Lung (tissue), 11 donors: ENCODE measurements at regions not wholly inside any gene's neighbourhood (a gene's known extent, or its start where the extent isn't known, plus 50 kb on each side); places are given as distances from the start of the nearest gene placed in this dataset.

Source experiments
- ATAC-seq: fragments of 200-7000 bp; cut with Tn5 transposase; one replicate; pipeline ENCODE4 v1.9.1; 2020; ENCODE audit warnings: moderate number of reproducible peaks; ENCODE audit not compliant: insufficient read depth, low FRiP score
- DNase-seq, 3 donors: peaks; one replicate each; pipeline ENCODE4 v3.0.0-alpha.2; 2013 to 2017
- H3K27ac ChIP-seq, 2 donors: one replicate each; pipeline ENCODE4 v1.5.1; 2013; ENCODE audit warnings: mild to moderate bottlenecking in 2 of 2, moderate library complexity in 2 of 2, control low read depth in 1 of 2, inconsistent platforms in 1 of 2, low read depth in 1 of 2, low read length in 1 of 2
- H3K27me3 ChIP-seq, 3 donors: one replicate each; pipeline ENCODE4 v1.5.1; 2013; ENCODE audit warnings: low read length in 2 of 3; ENCODE audit not compliant: control insufficient read depth in 3 of 3, insufficient read depth in 3 of 3
- H3K36me3 ChIP-seq, 4 donors: one replicate each; pipeline ENCODE4 v1.5.1; 2013; ENCODE audit warnings: low read length in 4 of 4, mild to moderate bottlenecking in 1 of 4, moderate library complexity in 1 of 4; ENCODE audit not compliant: control insufficient read depth in 4 of 4, insufficient read depth in 4 of 4
- H3K4me1 ChIP-seq, 5 donors: one replicate each; pipeline ENCODE4 v1.5.1; 2013; ENCODE audit warnings: low read length in 5 of 5, mild to moderate bottlenecking in 2 of 5, moderate library complexity in 1 of 5; ENCODE audit not compliant: control insufficient read depth in 5 of 5, insufficient read depth in 5 of 5
- H3K4me3 ChIP-seq: one replicate; pipeline ENCODE4 v1.5.1; 2013; ENCODE audit warnings: mild to moderate bottlenecking, control low read depth, moderate library complexity
- H3K9ac ChIP-seq, 2 donors: one replicate each; pipeline ENCODE4 v1.5.1; 2013; ENCODE audit warnings: low read length in 2 of 2, control low read depth in 1 of 2; ENCODE audit not compliant: insufficient read depth in 1 of 2
- H3K9me3 ChIP-seq, 4 donors: one replicate each; pipeline ENCODE4 v1.5.1; 2013; ENCODE audit warnings: low read length in 3 of 4, mild to moderate bottlenecking in 1 of 4, moderate library complexity in 1 of 4; ENCODE audit not compliant: control insufficient read depth in 4 of 4, insufficient read depth in 3 of 4
- CTCF ChIP-seq: IDR thresholded peaks from 2 replicates; pipeline ENCODE4 v1.5.1; 2012; ENCODE audit warnings: mild to moderate bottlenecking; ENCODE audit errors: control extremely low read depth, extremely low read depth
- WGBS, 2 donors: extraction: QIAGEN DNeasy Blood & Tissue Kit; methylation state at CpG; one replicate each; pipeline ENCODE4 v1.1.7; 2013; 5-methylcytosine and 5-hydroxymethylcytosine counted together
- donor health status: control.
- donor health status: control.
- donor health status: Bipolar disorder and iron deficiency.
- donor health status: healthy.
- donor health status: DM: yes; HTN: yes; CAD: no.

DNA sequence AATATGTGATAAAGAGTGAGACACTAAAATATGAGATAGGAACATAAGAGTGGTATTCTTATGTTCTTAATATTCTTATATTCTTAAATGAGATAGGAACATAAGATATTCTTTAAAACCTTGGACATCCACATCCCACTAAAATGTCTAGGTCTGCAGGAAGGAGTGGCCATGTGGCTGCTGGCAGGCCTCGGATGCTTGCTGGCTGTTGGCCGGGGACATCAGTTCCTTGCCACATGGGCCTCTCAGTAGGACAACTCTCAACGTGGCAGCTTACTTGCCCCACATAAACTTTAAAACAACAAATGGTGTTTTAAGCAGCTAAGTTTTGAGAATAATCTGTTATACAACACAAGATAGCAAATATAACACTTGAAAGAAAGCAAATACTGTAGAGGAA, 240.1 kb downstream of the CASP12 start:
- DNase-seq, result no peak
- ATAC-seq, result no peak
- H3K4me3 ChIP-seq, result no peak overlapping the region
- no peak for TF ChIP-seq CTCF
- WGBS, 2 donors, result 76 to 88% methylated on average over 3 of the region's 3 CpGs
- no peaks in the 10 kb centered on the region for H3K9me3 ChIP-seq
- H3K4me1 ChIP-seq, result peaks cover 0 to 4% (median 0%) of the 10 kb centered on the region in 5 donors
- no peaks in the 10 kb centered on the region for H3K27me3 ChIP-seq
- H3K9ac ChIP-seq, result no peak overlapping the region
- no peaks in the 10 kb centered on the region for H3K36me3 ChIP-seq
- no peak overlapping the region for H3K27ac ChIP-seq

DNA sequence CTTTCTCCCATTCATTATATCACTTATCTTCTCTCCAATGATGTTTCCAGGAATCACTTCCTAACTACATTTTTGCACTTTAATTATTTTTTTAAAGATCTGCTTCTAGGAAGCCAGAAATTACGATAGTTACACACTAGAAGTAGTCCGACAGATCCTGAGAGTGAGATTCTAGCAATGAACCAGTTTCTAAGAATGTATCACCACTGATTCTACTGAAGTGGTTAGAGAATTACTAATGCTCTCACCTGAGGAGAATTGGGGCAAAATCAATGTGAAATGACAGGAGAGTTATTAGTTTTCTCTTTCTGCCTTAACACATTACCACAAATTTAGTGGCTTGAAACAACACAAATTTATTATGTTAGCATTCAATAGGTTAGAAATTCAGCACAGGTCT, 241.2 kb downstream of the CASP12 start:
- 90 to 95% methylated on average over 2 of the region's 2 CpGs for WGBS, 2 donors
- no peak overlapping the region for H3K4me3 ChIP-seq
- no peak overlapping the region for H3K27ac ChIP-seq
- H3K36me3 ChIP-seq, result no peaks in the 10 kb centered on the region
- no peaks in the 10 kb centered on the region for H3K9me3 ChIP-seq
- no peak overlapping the region for H3K9ac ChIP-seq
- H3K27me3 ChIP-seq, result no peaks in the 10 kb centered on the region
- peaks cover 0 to 7% (median 0%) of the 10 kb centered on the region in 5 donors for H3K4me1 ChIP-seq
- TF ChIP-seq CTCF, result no peak
- DNase-seq (no peak), ATAC-seq (no peak)

- no peak overlapping the region for H3K9ac ChIP-seq
- H3K27ac ChIP-seq, result no peak overlapping the region
- DNase-seq (no peak), ATAC-seq (no peak)
- no peak overlapping the region for H3K4me3 ChIP-seq
- no peaks in the 10 kb centered on the region for H3K27me3 ChIP-seq
- H3K36me3 ChIP-seq, result no peaks in the 10 kb centered on the region
- TF ChIP-seq CTCF, result no peak
- H3K4me1 ChIP-seq, result peaks cover 0 to 7% (median 0%) of the 10 kb centered on the region in 5 donors
- H3K9me3 ChIP-seq, result no peaks in the 10 kb centered on the region
Measured at GRCh38 chr11:104655066-104655465, 243.2 kb downstream of the CASP12 start.

- DNase-seq (peak in 1 of 3 donors; percentile 20), ATAC-seq (no peak)
- H3K36me3 ChIP-seq, result no peaks in the 10 kb centered on the region
- H3K9ac ChIP-seq, result no peak overlapping the region
- no peak for TF ChIP-seq CTCF
- H3K9me3 ChIP-seq, result no peaks in the 10 kb centered on the region
- H3K27ac ChIP-seq, result no peak overlapping the region
- 40 to 79% methylated on average over 1 of the region's 1 CpG for WGBS, 2 donors
- H3K27me3 ChIP-seq, result no peaks in the 10 kb centered on the region
- no peak overlapping the region for H3K4me3 ChIP-seq
- H3K4me1 ChIP-seq, result peaks cover 0 to 7% (median 0%) of the 10 kb centered on the region in 5 donors
Measured at GRCh38 chr11:104654181-104654813, 244.0 kb downstream of the CASP12 start.
